PC-3 (cell line): ENCODE measurements at regions not wholly inside any gene's neighbourhood (a gene's known extent, or its start where the extent isn't known, plus 50 kb on each side); places are given as distances from the start of the nearest gene placed in this dataset.
"Not testable (repeated sequence)": the region's sequence is repeated elsewhere in the genome, so short reads cannot be mapped to it uniquely, and the experiment has no call there.

Source experiments
- ATAC-seq: fragments of 200-7000 bp; cut with Tn5 transposase; 2 replicates; pipeline ENCODE4 v1.9.1; 2020; ENCODE audit warnings: mild to moderate bottlenecking, moderate library complexity
- BruUV-seq: library from RNA; stranded (reverse); fragments of 400-500 nt; replicated peaks from 2 replicates; lab custom pipeline; 2021; lab: Mats Ljungman, UMichigan
- CTCF ChIA-PET: fragments of 300-600 bp; sonication (Branson Sonifier 250); formaldehyde crosslinking; loops from one replicate; lab custom pipeline; 2022; ENCODE audit warnings: antibody characterized with exemption; lab: Charles Lee
- POLR2A ChIA-PET: fragments of 300-600 bp; sonication (Branson Sonifier 250); formaldehyde crosslinking; loops from one replicate; lab custom pipeline; 2022; ENCODE audit warnings: antibody characterized with exemption; ENCODE audit not compliant: unreplicated experiment; lab: Charles Lee
- DNase-seq: peaks from one replicate; pipeline ENCODE4 v3.0.0-alpha.2; 2015
- H2AFZ ChIP-seq: fragments of 300-600 bp; sonication (generic); 2 replicates; pipeline ENCODE4 v1.6.0; 2016; ENCODE audit warnings: antibody characterized with exemption, low read length
- H3F3A ChIP-seq: fragments of 300-600 bp; sonication (generic); one replicate; pipeline ENCODE4 v1.6.0; 2017; ENCODE audit warnings: antibody characterized with exemption, low read length, control low read depth, mild to moderate bottlenecking; ENCODE audit not compliant: unreplicated experiment
- H3K27ac ChIP-seq: fragments of 300-600 bp; sonication (generic); 2 replicates; pipeline ENCODE4 v1.5.1; 2016; ENCODE audit warnings: mild to moderate bottlenecking, low read length
- H3K27me3 ChIP-seq: fragments of 300-600 bp; sonication (generic); 2 replicates; pipeline ENCODE4 v1.6.1; 2016; ENCODE audit warnings: low read length, mixed read lengths
- H3K36me3 ChIP-seq: fragments of 300-600 bp; sonication (generic); 2 replicates; pipeline ENCODE4 v1.6.1; 2016; ENCODE audit warnings: low read depth, mixed run types, low read length, mixed read lengths
- H3K4me1 ChIP-seq: fragments of 300-600 bp; sonication (generic); 2 replicates; pipeline ENCODE4 v1.5.1; 2016; ENCODE audit warnings: low read length; ENCODE audit not compliant: insufficient read depth
- H3K4me2 ChIP-seq: fragments of 300-600 bp; sonication (generic); 2 replicates; pipeline ENCODE4 v1.6.0; 2016; ENCODE audit warnings: low read length
- H3K4me3 ChIP-seq: fragments of 300-600 bp; sonication (generic); 2 replicates; pipeline ENCODE4 v1.5.1; 2016; ENCODE audit warnings: mild to moderate bottlenecking, low read length, mixed read lengths
- H3K79me2 ChIP-seq: fragments of 300-600 bp; sonication (generic); 2 replicates; pipeline ENCODE4 v1.6.1; 2017; ENCODE audit warnings: low read length, mixed read lengths
- H3K9ac ChIP-seq: fragments of 300-600 bp; sonication (generic); 2 replicates; pipeline ENCODE4 v1.6.0; 2016; ENCODE audit warnings: mild to moderate bottlenecking, low read length
- H3K9me2 ChIP-seq: fragments of 300-600 bp; sonication (generic); replicated peaks from 2 replicates; pipeline ENCODE4 v1.6.1; 2016; ENCODE audit warnings: mixed run types, low read length, mixed read lengths
- H3K9me3 ChIP-seq: fragments of 300-600 bp; sonication (generic); 2 replicates; pipeline ENCODE4 v1.6.1; 2016; ENCODE audit warnings: low read length, mixed read lengths
- H4K20me1 ChIP-seq: fragments of 300-600 bp; sonication (generic); 2 replicates; pipeline ENCODE4 v1.6.1; 2016; ENCODE audit warnings: low read length, mixed read lengths
- EZH2 ChIP-seq: fragments of 300-600 bp; sonication (generic); IDR thresholded peaks from one replicate; pipeline ENCODE4 v1.6.1; 2017; ENCODE audit warnings: antibody characterized with exemption, mild to moderate bottlenecking, low read length; ENCODE audit not compliant: unreplicated experiment
- EZH2phosphoT487 ChIP-seq: fragments of 300-600 bp; sonication (generic); IDR thresholded peaks from 2 replicates; pipeline ENCODE4 v1.6.1; 2018; ENCODE audit warnings: mild to moderate bottlenecking, antibody characterized with exemption, low read length, borderline replicate concordance
- intact Hi-C: fragments of 100-400 bp; cut with micrococcal nuclease; formaldehyde crosslinking; loops from 2 replicates; pipeline ENCODE4 v1.9.0; 2023
- TF ChIP-seq, protein P1 (sequence below): fragments of 300-600 bp; sonication (generic); conservative IDR thresholded peaks from 2 replicates; pipeline ENCODE4 v1.5.1; 2017; ENCODE audit warnings: antibody characterized with exemption, low read depth, mild to moderate bottlenecking, low read length

GRCh38 chr5:102682101-102682647 lies 72.9 kb upstream of the PAM start:
- TF ChIP-seq EZH2 = no peak
- TF ChIP-seq, protein P1, sequence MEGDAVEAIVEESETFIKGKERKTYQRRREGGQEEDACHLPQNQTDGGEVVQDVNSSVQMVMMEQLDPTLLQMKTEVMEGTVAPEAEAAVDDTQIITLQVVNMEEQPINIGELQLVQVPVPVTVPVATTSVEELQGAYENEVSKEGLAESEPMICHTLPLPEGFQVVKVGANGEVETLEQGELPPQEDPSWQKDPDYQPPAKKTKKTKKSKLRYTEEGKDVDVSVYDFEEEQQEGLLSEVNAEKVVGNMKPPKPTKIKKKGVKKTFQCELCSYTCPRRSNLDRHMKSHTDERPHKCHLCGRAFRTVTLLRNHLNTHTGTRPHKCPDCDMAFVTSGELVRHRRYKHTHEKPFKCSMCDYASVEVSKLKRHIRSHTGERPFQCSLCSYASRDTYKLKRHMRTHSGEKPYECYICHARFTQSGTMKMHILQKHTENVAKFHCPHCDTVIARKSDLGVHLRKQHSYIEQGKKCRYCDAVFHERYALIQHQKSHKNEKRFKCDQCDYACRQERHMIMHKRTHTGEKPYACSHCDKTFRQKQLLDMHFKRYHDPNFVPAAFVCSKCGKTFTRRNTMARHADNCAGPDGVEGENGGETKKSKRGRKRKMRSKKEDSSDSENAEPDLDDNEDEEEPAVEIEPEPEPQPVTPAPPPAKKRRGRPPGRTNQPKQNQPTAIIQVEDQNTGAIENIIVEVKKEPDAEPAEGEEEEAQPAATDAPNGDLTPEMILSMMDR = no peak
- no peak for TF ChIP-seq EZH2phosphoT487
- CTCF ChIA-PET = interaction anchor here (0.6 to 2.4 kb wide), 12 partner anchors 20 to 364 kb away, joined by 3 to 24 read pairs (median 4); partner anchors contain the start of gene PAM
- H3K4me3 ChIP-seq = no peak overlapping the region
- ATAC-seq (peak; percentile 69), DNase-seq (peak; percentile 63)
- no peak overlapping the region for H3K27ac ChIP-seq
- no peaks in the 10 kb centered on the region for H3K9me3 ChIP-seq
- POLR2A ChIA-PET = no interaction called here
- H3K27me3 ChIP-seq = no peaks in the 10 kb centered on the region
- intact Hi-C loops = loop anchor here (5.0 kb wide), 1 partner anchor 455 kb away; no protein-coding TSS in a partner anchor
- no peaks in the 10 kb centered on the region for H3K9me2 ChIP-seq
- no peaks in the 10 kb centered on the region for H3K36me3 ChIP-seq
- H2AFZ ChIP-seq = 0 out of 2 replicates have a peak overlapping the region, but pooled peaks have one; percentile 5
- no peaks in the 10 kb centered on the region for H3K79me2 ChIP-seq
- H3F3A ChIP-seq = peaks cover 5% of the 10 kb centered on the region
- no TSS peak for BruUV-seq
- H4K20me1 ChIP-seq = no peaks in the 10 kb centered on the region
- H3K4me1 ChIP-seq = peaks cover 36% of the 10 kb centered on the region
- H3K9ac ChIP-seq = no peak overlapping the region
- peak overlapping the region; percentile 35 for H3K4me2 ChIP-seq

GRCh38 chr5:102688076-102688475 lies 67.0 kb upstream of the PAM start:
- intact Hi-C loops, POLR2A ChIA-PET, H3K4me3 ChIP-seq, H4K20me1 ChIP-seq, BruUV-seq, H3K9me3 ChIP-seq, ATAC-seq, H3F3A ChIP-seq, H3K9me2 ChIP-seq, H3K27me3 ChIP-seq, H3K27ac ChIP-seq, H3K36me3 ChIP-seq, H2AFZ ChIP-seq, H3K79me2 ChIP-seq, H3K4me2 ChIP-seq, CTCF ChIA-PET, H3K9ac ChIP-seq, H3K4me1 ChIP-seq, DNase-seq: not testable (repeated sequence)

- H3K9me3 ChIP-seq, H2AFZ ChIP-seq, H3K9ac ChIP-seq, POLR2A ChIA-PET, BruUV-seq, H3K27me3 ChIP-seq, H4K20me1 ChIP-seq, DNase-seq, intact Hi-C loops, H3K79me2 ChIP-seq, ATAC-seq, H3K36me3 ChIP-seq, CTCF ChIA-PET, H3F3A ChIP-seq, H3K9me2 ChIP-seq, H3K4me2 ChIP-seq, H3K4me1 ChIP-seq, H3K27ac ChIP-seq, H3K4me3 ChIP-seq: not testable (repeated sequence)
Measured at GRCh38 chr5:102688581-102689342, 66.3 kb upstream of the PAM start.
